B cell (primary cell): ENCODE measurements at regions not wholly inside any gene's neighbourhood (a gene's known extent, or its start where the extent isn't known, plus 50 kb on each side); places are given as distances from the start of the nearest gene placed in this dataset.

Source experiments
- CTCF ChIP-seq: fragments of 200-600 bp; IDR thresholded peaks from one replicate; pipeline ENCODE4 v1.8.0; 2022; ENCODE audit warnings: antibody characterized with exemption, mild to moderate bottlenecking
- EZH2 ChIP-seq: IDR thresholded peaks from 2 replicates; pipeline ENCODE4 v1.6.1; 2012; ENCODE audit warnings: borderline replicate concordance, low read depth, mild to moderate bottlenecking, moderate library complexity, low read length; ENCODE audit not compliant: insufficient read depth, poor library complexity, severe bottlenecking

DNA sequence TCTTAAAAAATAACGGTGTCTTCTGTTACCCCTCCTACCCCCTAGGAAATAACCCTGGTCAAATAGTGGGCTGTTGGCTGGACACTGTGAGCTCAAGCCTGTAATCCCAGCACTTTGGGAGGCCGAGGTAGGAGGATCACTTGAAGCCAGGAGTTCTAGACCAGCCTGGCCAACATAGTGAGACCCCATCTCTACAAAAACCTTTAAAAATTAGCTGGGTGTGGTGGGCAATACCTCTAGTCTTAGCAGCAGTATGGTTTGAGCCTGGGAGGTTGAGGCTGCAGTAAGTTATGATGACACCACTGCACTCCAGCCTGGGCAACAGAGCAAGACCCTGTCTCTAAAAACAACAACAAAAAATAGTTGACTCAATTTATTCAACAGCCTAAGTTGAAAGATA is 453.7 kb downstream of the SIPA1L2 start:
- TF ChIP-seq EZH2 (no peak), CTCF (no peak)
